HepG2 (cell line): ENCODE measurements at regions not wholly inside any gene's neighbourhood (a gene's known extent, or its start where the extent isn't known, plus 50 kb on each side); places are given as distances from the start of the nearest gene placed in this dataset.

Experiments used
- ATAC-seq: fragments of 200-7000 bp; cut with Tn5 transposase; 3 replicates; pipeline ENCODE4 v1.9.1; 2020; ENCODE audit warnings: mild to moderate bottlenecking, moderate library complexity
- BruUV-seq: library from RNA; stranded (reverse); fragments of 400-500 nt; replicated peaks from 2 replicates; lab custom pipeline; 2021; lab: Mats Ljungman, UMichigan
- CTCF ChIA-PET: fragments of 300-600 bp; formaldehyde crosslinking; extraction: SDS; loops from one replicate; lab custom pipeline; 2021; ENCODE audit warnings: low total read pairs, inconsistent platforms, low intra/inter-chr PET ratio; lab: Yijun Ruan, JAX
- POLR2A ChIA-PET: fragments of 350-600 bp; sonication (Branson Sonifier 250); formaldehyde crosslinking; loops from one replicate; lab custom pipeline; 2020; ENCODE audit warnings: antibody characterized with exemption, inconsistent platforms; lab: Yijun Ruan, JAX
- DNase-seq: peaks from one replicate; pipeline ENCODE4 v3.0.0-alpha.2; 2015; ENCODE audit warnings: low spot score
- FAIRE-seq: peaks from 3 replicates; lab custom pipeline; 2011; peaks lifted over from hg19 to GRCh38; lab: Jason Lieb, UNC
- H2AFZ ChIP-seq: one replicate; pipeline ENCODE4 v1.6.1; 2011; ENCODE audit warnings: low read length, inconsistent platforms
- H3K27ac ChIP-seq: fragments of 300-600 bp; 3 replicates; pipeline ENCODE4 v1.8.0; 2011; ENCODE audit warnings: mixed run types, mild to moderate bottlenecking, mixed read lengths, low read length, inconsistent platforms; ENCODE audit not compliant: insufficient read depth; ENCODE audit errors: extremely low read length
- H3K27me3 ChIP-seq, 2 experiments: fragments of 200-600 bp in 1 of 2; 2 replicates in 1 of 2; 3 replicates in 1 of 2; pipeline versions ENCODE4 v1.6.0 to v1.8.0; 2011; ENCODE audit warnings: low read length in 2 of 2, mild to moderate bottlenecking in 2 of 2, moderate library complexity in 2 of 2, inconsistent platforms in 1 of 2; ENCODE audit not compliant: insufficient read depth in 2 of 2, control insufficient read depth in 1 of 2
- H3K36me3 ChIP-seq, 2 experiments: fragments of 200-600 bp in 1 of 2; replicated peaks in 1 of 2; 2 replicates in 1 of 2; 3 replicates in 1 of 2; pipeline versions ENCODE4 v1.5.1 to v1.8.0; 2011; ENCODE audit warnings: low read length in 2 of 2, inconsistent platforms in 1 of 2; ENCODE audit not compliant: insufficient read depth in 2 of 2, control insufficient read depth in 1 of 2
- H3K4me1 ChIP-seq: 2 replicates; pipeline ENCODE4 v1.5.1; 2012; ENCODE audit warnings: low read length, inconsistent platforms; ENCODE audit not compliant: insufficient read depth
- H3K4me2 ChIP-seq: 2 replicates; pipeline ENCODE4 v1.6.0; 2011; ENCODE audit warnings: low read depth, low read length, inconsistent platforms
- H3K4me3 ChIP-seq, 3 experiments: fragments of 200-600 bp in 1 of 3; sonication (generic), shearing (Covaris generic) in 1 of 3; replicated peaks in 1 of 3; 2 replicates each; pipeline ENCODE4 v1.5.1; 2011 to 2016; ENCODE audit warnings: low read length in 3 of 3, inconsistent platforms in 2 of 3, low read depth in 2 of 3, mild to moderate bottlenecking in 2 of 3, control low read depth in 1 of 3, mixed read lengths in 1 of 3; ENCODE audit not compliant: insufficient read depth in 1 of 3
- H3K79me2 ChIP-seq: one replicate; pipeline ENCODE4 v1.6.1; 2011; ENCODE audit warnings: low read length, inconsistent platforms; ENCODE audit not compliant: insufficient read depth
- H3K9ac ChIP-seq: 2 replicates; pipeline ENCODE4 v1.6.0; 2011; ENCODE audit warnings: mild to moderate bottlenecking, low read depth, low read length, inconsistent platforms; ENCODE audit not compliant: insufficient read depth
- H3K9me3 ChIP-seq: 2 replicates; pipeline ENCODE4 v1.5.1; 2012; ENCODE audit warnings: mild to moderate bottlenecking, low read length
- H4K20me1 ChIP-seq: 2 replicates; pipeline ENCODE4 v1.6.0; 2011; ENCODE audit warnings: inconsistent platforms, mild to moderate bottlenecking, low read length, moderate library complexity; ENCODE audit not compliant: insufficient read depth
- ATF7-NPFF ChIP-seq: sonication (generic); formaldehyde crosslinking; IDR thresholded peaks from 2 replicates; pipeline ENCODE4 v1.8.1; 2023; ENCODE audit warnings: mild to moderate bottlenecking, low read depth, missing genetic modification reagents, moderate library complexity
- CREB3 ChIP-seq: sonication (generic); formaldehyde crosslinking; IDR thresholded peaks from 2 replicates; pipeline ENCODE4 v1.5.0; 2020; ENCODE audit warnings: missing genetic modification reagents
- FOXC1 ChIP-seq: sonication (generic); formaldehyde crosslinking; IDR thresholded peaks from 2 replicates; pipeline ENCODE4 v1.8.0; 2022; ENCODE audit warnings: mild to moderate bottlenecking, missing genetic modification reagents, borderline replicate concordance
- GPBP1L1 ChIP-seq: sonication (generic); formaldehyde crosslinking; IDR thresholded peaks from 2 replicates; pipeline ENCODE4 v1.5.0; 2020; ENCODE audit warnings: mild to moderate bottlenecking, missing genetic modification reagents
- HDAC2 ChIP-seq: sonication (generic); formaldehyde crosslinking; IDR thresholded peaks from 2 replicates; pipeline ENCODE4 v1.4.0; 2020; ENCODE audit warnings: missing genetic modification reagents
- PCBP2 ChIP-seq: fragments of 200-400 bp; formaldehyde crosslinking; optimal IDR thresholded peaks from 2 replicates; pipeline ENCODE3; 2018; ENCODE audit warnings: low read length, low read depth; ENCODE audit not compliant: poor library complexity, severe bottlenecking
- RAD51 ChIP-seq: fragments of 450-650 bp; IDR thresholded peaks from 2 replicates; pipeline ENCODE4 v1.6.1; 2016; ENCODE audit warnings: borderline replicate concordance
- SP140L ChIP-seq: sonication (generic); formaldehyde crosslinking; IDR thresholded peaks from 2 replicates; pipeline ENCODE4 v1.4.0; 2020; ENCODE audit warnings: missing genetic modification reagents, borderline replicate concordance
- ZFP36L1 ChIP-seq: sonication (generic); formaldehyde crosslinking; IDR thresholded peaks from 2 replicates; pipeline ENCODE4 v1.8.0; 2022; ENCODE audit warnings: mild to moderate bottlenecking, missing genetic modification reagents, moderate library complexity
- ZNF20 ChIP-seq: sonication (generic); formaldehyde crosslinking; IDR thresholded peaks from 2 replicates; pipeline ENCODE4 v1.4.0; 2020; ENCODE audit warnings: mild to moderate bottlenecking, moderate library complexity, missing genetic modification reagents
- ZNF564 ChIP-seq: sonication (generic); formaldehyde crosslinking; IDR thresholded peaks from 2 replicates; pipeline ENCODE4 v1.8.1; 2023; ENCODE audit warnings: mild to moderate bottlenecking, missing genetic modification reagents
- ZNF570 ChIP-seq: sonication (generic); formaldehyde crosslinking; IDR thresholded peaks from 2 replicates; pipeline ENCODE4 v1.4.0; 2020; ENCODE audit warnings: mild to moderate bottlenecking, missing genetic modification reagents, borderline replicate concordance
- in situ Hi-C: cut with HindIII; loops from 2 replicates; pipeline ENCODE4 v1.10.0; 2017; ENCODE audit warnings: low pct_unique_long_range_greater_than_20kb; ENCODE audit not compliant: extremely low pct_ligation_motif_present
- intact Hi-C: fragments of 100-400 bp; cut with micrococcal nuclease; formaldehyde crosslinking; loops from one replicate; pipeline ENCODE4 v1.10.0; 2022; ENCODE audit not compliant: unreplicated experiment
- TF ChIP-seq, protein P1 (sequence below): sonication (generic); formaldehyde crosslinking; IDR thresholded peaks from 2 replicates; pipeline ENCODE4 v1.5.1; 2020; ENCODE audit warnings: missing genetic modification reagents, mild to moderate bottlenecking, borderline replicate concordance
- TF ChIP-seq, protein P2 (sequence below): IDR thresholded peaks from 2 replicates; pipeline ENCODE4 v1.4.0; 2020; ENCODE audit warnings: mild to moderate bottlenecking, missing genetic modification reagents
- TF ChIP-seq, protein P3 (sequence below): sonication (generic); formaldehyde crosslinking; IDR thresholded peaks from 2 replicates; pipeline ENCODE4 v1.4.0; 2020; ENCODE audit warnings: missing genetic modification reagents

GRCh38 chr3:190972196-190972595 lies 109.7 kb upstream of the GMNC start (continued):
- TF ChIP-seq, protein P1, sequence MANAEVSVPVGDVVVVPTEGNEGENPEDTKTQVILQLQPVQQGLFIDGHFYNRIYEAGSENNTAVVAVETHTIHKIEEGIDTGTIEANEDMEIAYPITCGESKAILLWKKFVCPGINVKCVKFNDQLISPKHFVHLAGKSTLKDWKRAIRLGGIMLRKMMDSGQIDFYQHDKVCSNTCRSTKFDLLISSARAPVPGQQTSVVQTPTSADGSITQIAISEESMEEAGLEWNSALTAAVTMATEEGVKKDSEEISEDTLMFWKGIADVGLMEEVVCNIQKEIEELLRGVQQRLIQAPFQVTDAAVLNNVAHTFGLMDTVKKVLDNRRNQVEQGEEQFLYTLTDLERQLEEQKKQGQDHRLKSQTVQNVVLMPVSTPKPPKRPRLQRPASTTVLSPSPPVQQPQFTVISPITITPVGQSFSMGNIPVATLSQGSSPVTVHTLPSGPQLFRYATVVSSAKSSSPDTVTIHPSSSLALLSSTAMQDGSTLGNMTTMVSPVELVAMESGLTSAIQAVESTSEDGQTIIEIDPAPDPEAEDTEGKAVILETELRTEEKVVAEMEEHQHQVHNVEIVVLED = no peak
- no peak for TF ChIP-seq PCBP2
- TF ChIP-seq HDAC2 (CRISPR knock-in tag) = no peak
- no peak for TF ChIP-seq CREB3 (CRISPR knock-in tag)
- TF ChIP-seq SP140L = no peak
- TF ChIP-seq ZNF564 = no peak
- TF ChIP-seq, all 625 proteins: peak for 0

DNA sequence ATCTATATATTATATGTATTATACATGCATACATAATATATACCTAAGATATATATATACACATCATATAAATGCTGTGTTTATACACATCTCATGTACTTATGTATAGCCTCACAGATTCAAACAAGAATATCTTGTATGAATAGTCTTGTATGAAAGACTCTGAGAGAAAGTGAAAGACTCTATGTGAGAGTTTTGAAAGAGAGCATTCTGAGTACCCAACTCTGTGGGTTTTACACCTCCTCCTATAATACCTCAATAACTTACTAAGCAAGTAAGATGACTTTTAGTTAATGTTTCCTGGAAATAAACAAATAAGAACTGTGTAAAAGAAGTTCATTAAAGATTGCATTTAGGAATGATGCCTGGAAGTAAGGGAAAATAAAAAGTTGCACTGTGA lies 108.1 kb upstream of the GMNC start:
- H3K9me3 ChIP-seq = no peaks in the 10 kb centered on the region
- no peaks in the 10 kb centered on the region for H3K4me1 ChIP-seq
- FAIRE-seq = no peak
- no peak overlapping the region for H3K4me3 ChIP-seq
- POLR2A ChIA-PET = no interaction called here
- no peak overlapping the region for H2AFZ ChIP-seq
- no peaks in the 10 kb centered on the region for H3K79me2 ChIP-seq
- no peaks in the 10 kb centered on the region for H3K27me3 ChIP-seq
- H4K20me1 ChIP-seq = no peaks in the 10 kb centered on the region
- H3K9ac ChIP-seq = no peak overlapping the region
- H3K27ac ChIP-seq = no peak overlapping the region
- CTCF ChIA-PET = no interaction called here
- H3K4me2 ChIP-seq = no peak overlapping the region
- DNase-seq = no peak
- BruUV-seq = no TSS peak
- in situ Hi-C loops = no loop called here
- intact Hi-C loops = no loop called here
- no peaks in the 10 kb centered on the region for H3K36me3 ChIP-seq
- ATAC-seq = no peak
- TF ChIP-seq, protein P2, sequence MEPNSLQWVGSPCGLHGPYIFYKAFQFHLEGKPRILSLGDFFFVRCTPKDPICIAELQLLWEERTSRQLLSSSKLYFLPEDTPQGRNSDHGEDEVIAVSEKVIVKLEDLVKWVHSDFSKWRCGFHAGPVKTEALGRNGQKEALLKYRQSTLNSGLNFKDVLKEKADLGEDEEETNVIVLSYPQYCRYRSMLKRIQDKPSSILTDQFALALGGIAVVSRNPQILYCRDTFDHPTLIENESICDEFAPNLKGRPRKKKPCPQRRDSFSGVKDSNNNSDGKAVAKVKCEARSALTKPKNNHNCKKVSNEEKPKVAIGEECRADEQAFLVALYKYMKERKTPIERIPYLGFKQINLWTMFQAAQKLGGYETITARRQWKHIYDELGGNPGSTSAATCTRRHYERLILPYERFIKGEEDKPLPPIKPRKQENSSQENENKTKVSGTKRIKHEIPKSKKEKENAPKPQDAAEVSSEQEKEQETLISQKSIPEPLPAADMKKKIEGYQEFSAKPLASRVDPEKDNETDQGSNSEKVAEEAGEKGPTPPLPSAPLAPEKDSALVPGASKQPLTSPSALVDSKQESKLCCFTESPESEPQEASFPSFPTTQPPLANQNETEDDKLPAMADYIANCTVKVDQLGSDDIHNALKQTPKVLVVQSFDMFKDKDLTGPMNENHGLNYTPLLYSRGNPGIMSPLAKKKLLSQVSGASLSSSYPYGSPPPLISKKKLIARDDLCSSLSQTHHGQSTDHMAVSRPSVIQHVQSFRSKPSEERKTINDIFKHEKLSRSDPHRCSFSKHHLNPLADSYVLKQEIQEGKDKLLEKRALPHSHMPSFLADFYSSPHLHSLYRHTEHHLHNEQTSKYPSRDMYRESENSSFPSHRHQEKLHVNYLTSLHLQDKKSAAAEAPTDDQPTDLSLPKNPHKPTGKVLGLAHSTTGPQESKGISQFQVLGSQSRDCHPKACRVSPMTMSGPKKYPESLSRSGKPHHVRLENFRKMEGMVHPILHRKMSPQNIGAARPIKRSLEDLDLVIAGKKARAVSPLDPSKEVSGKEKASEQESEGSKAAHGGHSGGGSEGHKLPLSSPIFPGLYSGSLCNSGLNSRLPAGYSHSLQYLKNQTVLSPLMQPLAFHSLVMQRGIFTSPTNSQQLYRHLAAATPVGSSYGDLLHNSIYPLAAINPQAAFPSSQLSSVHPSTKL (CRISPR knock-in tag) = no peak
- TF ChIP-seq RAD51 = no peak
- TF ChIP-seq ZFP36L1 (CRISPR knock-in tag) = no peak
- TF ChIP-seq ZNF570 (CRISPR knock-in tag) = no peak
- TF ChIP-seq, protein P3, sequence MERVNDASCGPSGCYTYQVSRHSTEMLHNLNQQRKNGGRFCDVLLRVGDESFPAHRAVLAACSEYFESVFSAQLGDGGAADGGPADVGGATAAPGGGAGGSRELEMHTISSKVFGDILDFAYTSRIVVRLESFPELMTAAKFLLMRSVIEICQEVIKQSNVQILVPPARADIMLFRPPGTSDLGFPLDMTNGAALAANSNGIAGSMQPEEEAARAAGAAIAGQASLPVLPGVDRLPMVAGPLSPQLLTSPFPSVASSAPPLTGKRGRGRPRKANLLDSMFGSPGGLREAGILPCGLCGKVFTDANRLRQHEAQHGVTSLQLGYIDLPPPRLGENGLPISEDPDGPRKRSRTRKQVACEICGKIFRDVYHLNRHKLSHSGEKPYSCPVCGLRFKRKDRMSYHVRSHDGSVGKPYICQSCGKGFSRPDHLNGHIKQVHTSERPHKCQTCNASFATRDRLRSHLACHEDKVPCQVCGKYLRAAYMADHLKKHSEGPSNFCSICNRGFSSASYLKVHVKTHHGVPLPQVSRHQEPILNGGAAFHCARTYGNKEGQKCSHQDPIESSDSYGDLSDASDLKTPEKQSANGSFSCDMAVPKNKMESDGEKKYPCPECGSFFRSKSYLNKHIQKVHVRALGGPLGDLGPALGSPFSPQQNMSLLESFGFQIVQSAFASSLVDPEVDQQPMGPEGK (CRISPR knock-in tag) = no peak
- no peak for TF ChIP-seq ZNF20 (CRISPR knock-in tag)
- TF ChIP-seq FOXC1 (CRISPR knock-in tag) = no peak
- no peak for TF ChIP-seq GPBP1L1
- TF ChIP-seq ATF7-NPFF = no peak
